HepG2 (cell line): ENCODE measurements at regions not wholly inside any gene's neighbourhood (a gene's known extent, or its start where the extent isn't known, plus 50 kb on each side); places are given as distances from the start of the nearest gene placed in this dataset.
A peak's percentile ranks its signal among the peaks of the same experiment; 100 is the strongest.

Experiments used
- GLMP ChIP-seq: sonication (generic); formaldehyde crosslinking; IDR thresholded peaks from 2 replicates; pipeline ENCODE4 v1.9.0; 2021; ENCODE audit warnings: missing genetic modification reagents, mild to moderate bottlenecking, borderline replicate concordance
- NR2F1 ChIP-seq, 2 experiments: fragments of 450-650 bp in 1 of 2; formaldehyde crosslinking in 1 of 2; IDR thresholded peaks; 2 replicates each; pipeline versions ENCODE4 v1.5.0 to v1.6.1; 2016 to 2020; ENCODE audit warnings: mild to moderate bottlenecking in 1 of 2, missing compliant biosample characterization in 1 of 2, missing genetic modification reagents in 1 of 2, moderate library complexity in 1 of 2
- ZBTB2 ChIP-seq: sonication (generic); formaldehyde crosslinking; IDR thresholded peaks from 2 replicates; pipeline ENCODE4 v1.8.0; 2022; ENCODE audit warnings: low read depth, missing genetic modification reagents
- ZFP41 ChIP-seq: sonication (generic); formaldehyde crosslinking; IDR thresholded peaks from 2 replicates; pipeline ENCODE4 v1.4.0; 2020; ENCODE audit warnings: mild to moderate bottlenecking, missing genetic modification reagents, borderline replicate concordance
- ZNF878 ChIP-seq: sonication (generic); formaldehyde crosslinking; IDR thresholded peaks from 2 replicates; pipeline ENCODE4 v1.8.1; 2023; ENCODE audit warnings: mild to moderate bottlenecking, missing genetic modification reagents, moderate library complexity
- TF ChIP-seq, protein P1 (sequence below): sonication (generic); formaldehyde crosslinking; IDR thresholded peaks from 2 replicates; pipeline ENCODE4 v1.5.0; 2020; ENCODE audit warnings: mild to moderate bottlenecking, missing genetic modification reagents
- TF ChIP-seq, protein P2 (sequence below): sonication (generic); formaldehyde crosslinking; IDR thresholded peaks from 2 replicates; pipeline ENCODE4 v1.9.0; 2021; ENCODE audit warnings: mild to moderate bottlenecking, missing genetic modification reagents
- TF ChIP-seq, protein P3 (sequence below): sonication (generic); formaldehyde crosslinking; IDR thresholded peaks from 2 replicates; pipeline ENCODE4 v1.5.0; 2020; ENCODE audit warnings: mild to moderate bottlenecking, missing genetic modification reagents, borderline replicate concordance

GRCh38 chr13:40072663-40073120 is 417.2 kb downstream of the COG6 start (continued):
- TF ChIP-seq, protein P1, sequence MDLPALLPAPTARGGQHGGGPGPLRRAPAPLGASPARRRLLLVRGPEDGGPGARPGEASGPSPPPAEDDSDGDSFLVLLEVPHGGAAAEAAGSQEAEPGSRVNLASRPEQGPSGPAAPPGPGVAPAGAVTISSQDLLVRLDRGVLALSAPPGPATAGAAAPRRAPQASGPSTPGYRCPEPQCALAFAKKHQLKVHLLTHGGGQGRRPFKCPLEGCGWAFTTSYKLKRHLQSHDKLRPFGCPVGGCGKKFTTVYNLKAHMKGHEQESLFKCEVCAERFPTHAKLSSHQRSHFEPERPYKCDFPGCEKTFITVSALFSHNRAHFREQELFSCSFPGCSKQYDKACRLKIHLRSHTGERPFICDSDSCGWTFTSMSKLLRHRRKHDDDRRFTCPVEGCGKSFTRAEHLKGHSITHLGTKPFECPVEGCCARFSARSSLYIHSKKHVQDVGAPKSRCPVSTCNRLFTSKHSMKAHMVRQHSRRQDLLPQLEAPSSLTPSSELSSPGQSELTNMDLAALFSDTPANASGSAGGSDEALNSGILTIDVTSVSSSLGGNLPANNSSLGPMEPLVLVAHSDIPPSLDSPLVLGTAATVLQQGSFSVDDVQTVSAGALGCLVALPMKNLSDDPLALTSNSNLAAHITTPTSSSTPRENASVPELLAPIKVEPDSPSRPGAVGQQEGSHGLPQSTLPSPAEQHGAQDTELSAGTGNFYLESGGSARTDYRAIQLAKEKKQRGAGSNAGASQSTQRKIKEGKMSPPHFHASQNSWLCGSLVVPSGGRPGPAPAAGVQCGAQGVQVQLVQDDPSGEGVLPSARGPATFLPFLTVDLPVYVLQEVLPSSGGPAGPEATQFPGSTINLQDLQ (CRISPR knock-in tag), result no peak
- TF ChIP-seq ZNF878 (CRISPR knock-in tag) (no peak; the same call in 1 of the 2 replicates), GLMP (CRISPR knock-in tag) (no peak), ZFP41 (no peak), NR2F1 (CRISPR knock-in tag; IDR thresholded peaks at IDR 0.05) (peak; percentile 79; a peak in 3 of 4 replicates), ZBTB2 (CRISPR knock-in tag) (no peak)
- TF ChIP-seq, protein P2, sequence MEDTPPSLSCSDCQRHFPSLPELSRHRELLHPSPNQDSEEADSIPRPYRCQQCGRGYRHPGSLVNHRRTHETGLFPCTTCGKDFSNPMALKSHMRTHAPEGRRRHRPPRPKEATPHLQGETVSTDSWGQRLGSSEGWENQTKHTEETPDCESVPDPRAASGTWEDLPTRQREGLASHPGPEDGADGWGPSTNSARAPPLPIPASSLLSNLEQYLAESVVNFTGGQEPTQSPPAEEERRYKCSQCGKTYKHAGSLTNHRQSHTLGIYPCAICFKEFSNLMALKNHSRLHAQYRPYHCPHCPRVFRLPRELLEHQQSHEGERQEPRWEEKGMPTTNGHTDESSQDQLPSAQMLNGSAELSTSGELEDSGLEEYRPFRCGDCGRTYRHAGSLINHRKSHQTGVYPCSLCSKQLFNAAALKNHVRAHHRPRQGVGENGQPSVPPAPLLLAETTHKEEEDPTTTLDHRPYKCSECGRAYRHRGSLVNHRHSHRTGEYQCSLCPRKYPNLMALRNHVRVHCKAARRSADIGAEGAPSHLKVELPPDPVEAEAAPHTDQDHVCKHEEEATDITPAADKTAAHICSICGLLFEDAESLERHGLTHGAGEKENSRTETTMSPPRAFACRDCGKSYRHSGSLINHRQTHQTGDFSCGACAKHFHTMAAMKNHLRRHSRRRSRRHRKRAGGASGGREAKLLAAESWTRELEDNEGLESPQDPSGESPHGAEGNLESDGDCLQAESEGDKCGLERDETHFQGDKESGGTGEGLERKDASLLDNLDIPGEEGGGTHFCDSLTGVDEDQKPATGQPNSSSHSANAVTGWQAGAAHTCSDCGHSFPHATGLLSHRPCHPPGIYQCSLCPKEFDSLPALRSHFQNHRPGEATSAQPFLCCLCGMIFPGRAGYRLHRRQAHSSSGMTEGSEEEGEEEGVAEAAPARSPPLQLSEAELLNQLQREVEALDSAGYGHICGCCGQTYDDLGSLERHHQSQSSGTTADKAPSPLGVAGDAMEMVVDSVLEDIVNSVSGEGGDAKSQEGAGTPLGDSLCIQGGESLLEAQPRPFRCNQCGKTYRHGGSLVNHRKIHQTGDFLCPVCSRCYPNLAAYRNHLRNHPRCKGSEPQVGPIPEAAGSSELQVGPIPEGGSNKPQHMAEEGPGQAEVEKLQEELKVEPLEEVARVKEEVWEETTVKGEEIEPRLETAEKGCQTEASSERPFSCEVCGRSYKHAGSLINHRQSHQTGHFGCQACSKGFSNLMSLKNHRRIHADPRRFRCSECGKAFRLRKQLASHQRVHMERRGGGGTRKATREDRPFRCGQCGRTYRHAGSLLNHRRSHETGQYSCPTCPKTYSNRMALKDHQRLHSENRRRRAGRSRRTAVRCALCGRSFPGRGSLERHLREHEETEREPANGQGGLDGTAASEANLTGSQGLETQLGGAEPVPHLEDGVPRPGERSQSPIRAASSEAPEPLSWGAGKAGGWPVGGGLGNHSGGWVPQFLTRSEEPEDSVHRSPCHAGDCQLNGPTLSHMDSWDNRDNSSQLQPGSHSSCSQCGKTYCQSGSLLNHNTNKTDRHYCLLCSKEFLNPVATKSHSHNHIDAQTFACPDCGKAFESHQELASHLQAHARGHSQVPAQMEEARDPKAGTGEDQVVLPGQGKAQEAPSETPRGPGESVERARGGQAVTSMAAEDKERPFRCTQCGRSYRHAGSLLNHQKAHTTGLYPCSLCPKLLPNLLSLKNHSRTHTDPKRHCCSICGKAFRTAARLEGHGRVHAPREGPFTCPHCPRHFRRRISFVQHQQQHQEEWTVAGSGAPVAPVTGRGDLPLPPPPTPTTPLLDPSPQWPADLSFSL, result no peak
- TF ChIP-seq, protein P3, sequence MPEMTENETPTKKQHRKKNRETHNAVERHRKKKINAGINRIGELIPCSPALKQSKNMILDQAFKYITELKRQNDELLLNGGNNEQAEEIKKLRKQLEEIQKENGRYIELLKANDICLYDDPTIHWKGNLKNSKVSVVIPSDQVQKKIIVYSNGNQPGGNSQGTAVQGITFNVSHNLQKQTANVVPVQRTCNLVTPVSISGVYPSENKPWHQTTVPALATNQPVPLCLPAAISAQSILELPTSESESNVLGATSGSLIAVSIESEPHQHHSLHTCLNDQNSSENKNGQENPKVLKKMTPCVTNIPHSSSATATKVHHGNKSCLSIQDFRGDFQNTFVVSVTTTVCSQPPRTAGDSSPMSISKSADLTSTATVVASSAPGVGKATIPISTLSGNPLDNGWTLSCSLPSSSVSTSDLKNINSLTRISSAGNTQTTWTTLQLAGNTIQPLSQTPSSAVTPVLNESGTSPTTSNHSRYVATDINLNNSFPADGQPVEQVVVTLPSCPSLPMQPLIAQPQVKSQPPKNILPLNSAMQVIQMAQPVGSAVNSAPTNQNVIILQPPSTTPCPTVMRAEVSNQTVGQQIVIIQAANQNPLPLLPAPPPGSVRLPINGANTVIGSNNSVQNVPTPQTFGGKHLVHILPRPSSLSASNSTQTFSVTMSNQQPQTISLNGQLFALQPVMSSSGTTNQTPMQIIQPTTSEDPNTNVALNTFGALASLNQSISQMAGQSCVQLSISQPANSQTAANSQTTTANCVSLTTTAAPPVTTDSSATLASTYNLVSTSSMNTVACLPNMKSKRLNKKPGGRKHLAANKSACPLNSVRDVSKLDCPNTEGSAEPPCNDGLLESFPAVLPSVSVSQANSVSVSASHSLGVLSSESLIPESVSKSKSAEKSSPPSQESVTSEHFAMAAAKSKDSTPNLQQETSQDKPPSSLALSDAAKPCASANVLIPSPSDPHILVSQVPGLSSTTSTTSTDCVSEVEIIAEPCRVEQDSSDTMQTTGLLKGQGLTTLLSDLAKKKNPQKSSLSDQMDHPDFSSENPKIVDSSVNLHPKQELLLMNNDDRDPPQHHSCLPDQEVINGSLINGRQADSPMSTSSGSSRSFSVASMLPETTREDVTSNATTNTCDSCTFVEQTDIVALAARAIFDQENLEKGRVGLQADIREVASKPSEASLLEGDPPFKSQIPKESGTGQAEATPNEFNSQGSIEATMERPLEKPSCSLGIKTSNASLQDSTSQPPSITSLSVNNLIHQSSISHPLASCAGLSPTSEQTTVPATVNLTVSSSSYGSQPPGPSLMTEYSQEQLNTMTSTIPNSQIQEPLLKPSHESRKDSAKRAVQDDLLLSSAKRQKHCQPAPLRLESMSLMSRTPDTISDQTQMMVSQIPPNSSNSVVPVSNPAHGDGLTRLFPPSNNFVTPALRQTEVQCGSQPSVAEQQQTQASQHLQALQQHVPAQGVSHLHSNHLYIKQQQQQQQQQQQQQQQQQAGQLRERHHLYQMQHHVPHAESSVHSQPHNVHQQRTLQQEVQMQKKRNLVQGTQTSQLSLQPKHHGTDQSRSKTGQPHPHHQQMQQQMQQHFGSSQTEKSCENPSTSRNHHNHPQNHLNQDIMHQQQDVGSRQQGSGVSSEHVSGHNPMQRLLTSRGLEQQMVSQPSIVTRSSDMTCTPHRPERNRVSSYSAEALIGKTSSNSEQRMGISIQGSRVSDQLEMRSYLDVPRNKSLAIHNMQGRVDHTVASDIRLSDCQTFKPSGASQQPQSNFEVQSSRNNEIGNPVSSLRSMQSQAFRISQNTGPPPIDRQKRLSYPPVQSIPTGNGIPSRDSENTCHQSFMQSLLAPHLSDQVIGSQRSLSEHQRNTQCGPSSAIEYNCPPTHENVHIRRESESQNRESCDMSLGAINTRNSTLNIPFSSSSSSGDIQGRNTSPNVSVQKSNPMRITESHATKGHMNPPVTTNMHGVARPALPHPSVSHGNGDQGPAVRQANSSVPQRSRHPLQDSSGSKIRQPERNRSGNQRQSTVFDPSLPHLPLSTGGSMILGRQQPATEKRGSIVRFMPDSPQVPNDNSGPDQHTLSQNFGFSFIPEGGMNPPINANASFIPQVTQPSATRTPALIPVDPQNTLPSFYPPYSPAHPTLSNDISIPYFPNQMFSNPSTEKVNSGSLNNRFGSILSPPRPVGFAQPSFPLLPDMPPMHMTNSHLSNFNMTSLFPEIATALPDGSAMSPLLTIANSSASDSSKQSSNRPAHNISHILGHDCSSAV (CRISPR knock-in tag), result no peak
